Right cardiac atrium (tissue), 5 donors: ENCODE measurements at regions not wholly inside any gene's neighbourhood (a gene's known extent, or its start where the extent isn't known, plus 50 kb on each side); places are given as distances from the start of the nearest gene placed in this dataset.

Source experiments
- ATAC-seq, 2 donors: fragments of 200-7000 bp; cut with Tn5 transposase; one replicate each; pipeline versions ENCODE4 v1.8.0 to v1.9.1; 2020; ENCODE audit warnings: moderate library complexity in 2 of 2, mild to moderate bottlenecking in 1 of 2
- DNase-seq, 3 donors: peaks; one replicate each; pipeline ENCODE4 v3.0.0-alpha.2; 2020
- H3K27ac ChIP-seq: one replicate; pipeline ENCODE4 v1.5.1; 2013; ENCODE audit warnings: mild to moderate bottlenecking, low read length, control low read depth, moderate library complexity
- H3K27me3 ChIP-seq: one replicate; pipeline ENCODE4 v1.6.1; 2013; ENCODE audit not compliant: control insufficient read depth, insufficient read depth
- H3K4me1 ChIP-seq: one replicate; pipeline ENCODE4 v1.6.1; 2013; ENCODE audit warnings: low read length; ENCODE audit not compliant: control insufficient read depth, insufficient read depth
- H3K4me3 ChIP-seq: one replicate; pipeline ENCODE4 v1.5.1; 2013; ENCODE audit warnings: low read length, control low read depth
- H3K9me3 ChIP-seq: one replicate; pipeline ENCODE4 v1.6.1; 2013; ENCODE audit warnings: low read length; ENCODE audit not compliant: control insufficient read depth
- WGBS: extraction: QIAGEN DNeasy Blood & Tissue Kit; methylation state at CpG from one replicate; pipeline ENCODE4 v1.1.7; 2013; 5-methylcytosine and 5-hydroxymethylcytosine counted together
- intact Hi-C, 4 donors: fragments of 100-400 bp; cut with DNase I; formaldehyde crosslinking; loops; one replicate each; pipeline versions ENCODE4 v1.11.0 to v1.14.0; 2022 to 2023
- donor health status: healthy with polysubstance abuse.
- donor health status: DM: no; HTN: yes; CAD: no.
- donor health status: DM: no; HTN: no; CAD: no.
- donor health status: DM: no; HTN: yes; CAD: no; lungs with severe emphysema.
- donor health status: DM: yes; HTN: yes; CAD: no.

GRCh38 chr4:136599890-136600289 is 932.4 kb downstream of the PCDH18 start:
- no peak overlapping the region for H3K27ac ChIP-seq
- H3K4me3 ChIP-seq = no peak overlapping the region
- no peaks in the 10 kb centered on the region for H3K9me3 ChIP-seq
- 75% methylated on average over 3 of the region's 3 CpGs for WGBS
- no peak for ATAC-seq
- intact Hi-C loops = no loop called here
- H3K4me1 ChIP-seq = no peaks in the 10 kb centered on the region
- H3K27me3 ChIP-seq = no peaks in the 10 kb centered on the region
- DNase-seq = no peak

- WGBS = 74% methylated on average over 1 of the region's 1 CpG
- no peak for ATAC-seq
- Histone ChIP-seq H3K27ac (no peak overlapping the region), H3K4me3 (no peak overlapping the region), H3K4me1 (no peaks in the 10 kb centered on the region), H3K9me3 (no peaks in the 10 kb centered on the region), H3K27me3 (no peaks in the 10 kb centered on the region)
- intact Hi-C loops = no loop called here
- no peak for DNase-seq
Measured at GRCh38 chr4:136590440-136590839, 941.9 kb downstream of the PCDH18 start.

DNA sequence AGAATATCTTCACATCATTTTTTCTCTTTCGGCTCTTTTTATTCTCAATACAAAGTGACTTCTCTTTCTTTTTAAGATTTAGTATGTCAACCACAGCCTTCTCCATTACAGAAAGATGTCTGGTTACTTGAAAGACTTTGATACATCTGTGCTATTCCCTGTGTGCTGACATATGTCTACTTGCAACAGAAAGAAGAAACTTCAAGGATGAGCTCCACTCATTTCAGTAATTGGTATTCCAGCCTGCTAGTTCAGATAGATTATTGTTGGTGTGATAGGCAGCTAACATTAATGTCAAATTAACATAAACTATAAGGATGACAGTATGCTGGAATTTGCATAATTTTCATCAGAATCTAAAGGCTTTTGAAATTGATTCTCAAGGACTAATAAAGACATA is 948.7 kb downstream of the PCDH18 start:
- H3K27me3 ChIP-seq = no peaks in the 10 kb centered on the region
- H3K27ac ChIP-seq = no peak overlapping the region
- intact Hi-C loops = no loop called here
- no peaks in the 10 kb centered on the region for H3K9me3 ChIP-seq
- 87% methylated on average over 1 of the region's 1 CpG for WGBS
- no peak overlapping the region for H3K4me3 ChIP-seq
- DNase-seq (no peak), ATAC-seq (no peak)
- H3K4me1 ChIP-seq = no peaks in the 10 kb centered on the region

- H3K27ac ChIP-seq = no peak overlapping the region
- H3K27me3 ChIP-seq = no peaks in the 10 kb centered on the region
- ATAC-seq (no peak), DNase-seq (no peak)
- H3K4me3 ChIP-seq = no peak overlapping the region
- H3K4me1 ChIP-seq = no peaks in the 10 kb centered on the region
- H3K9me3 ChIP-seq = no peaks in the 10 kb centered on the region
- intact Hi-C loops = no loop called here
Measured at GRCh38 chr4:136581119-136581518, 951.2 kb downstream of the PCDH18 start.

DNA sequence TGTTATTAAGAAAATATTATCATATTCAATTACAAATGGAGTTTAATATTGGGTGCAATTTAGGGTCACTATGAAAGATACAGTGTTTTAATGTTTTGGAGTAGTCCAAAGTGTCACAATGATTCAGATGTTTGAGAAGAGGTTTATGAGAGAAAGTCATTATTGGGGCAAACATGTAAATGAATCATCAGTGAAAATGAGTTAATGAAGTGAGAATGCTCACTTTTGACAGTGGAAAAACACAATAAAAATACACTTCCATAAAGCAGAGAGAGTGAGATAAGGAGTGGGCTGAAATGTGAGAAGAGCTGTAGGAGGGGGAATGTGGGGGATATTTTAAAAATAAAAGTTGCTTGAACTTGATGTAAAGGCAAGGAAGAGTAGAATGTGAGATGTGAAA is 957.1 kb downstream of the PCDH18 start:
- Histone ChIP-seq H3K9me3 (no peaks in the 10 kb centered on the region), H3K4me1 (no peaks in the 10 kb centered on the region), H3K27me3 (no peaks in the 10 kb centered on the region), H3K27ac (no peak overlapping the region), H3K4me3 (no peak overlapping the region)
- intact Hi-C loops = no loop called here
- ATAC-seq = no peak
- no peak for DNase-seq

- 49% methylated on average over 4 of the region's 4 CpGs for WGBS
- H3K27ac ChIP-seq = no peak overlapping the region
- intact Hi-C loops = no loop called here
- no peaks in the 10 kb centered on the region for H3K9me3 ChIP-seq
- ATAC-seq (no peak), DNase-seq (no peak)
- no peaks in the 10 kb centered on the region for H3K4me1 ChIP-seq
- no peaks in the 10 kb centered on the region for H3K27me3 ChIP-seq
- H3K4me3 ChIP-seq = no peak overlapping the region
Measured at GRCh38 chr4:136573460-136573859, 958.8 kb downstream of the PCDH18 start.

DNA sequence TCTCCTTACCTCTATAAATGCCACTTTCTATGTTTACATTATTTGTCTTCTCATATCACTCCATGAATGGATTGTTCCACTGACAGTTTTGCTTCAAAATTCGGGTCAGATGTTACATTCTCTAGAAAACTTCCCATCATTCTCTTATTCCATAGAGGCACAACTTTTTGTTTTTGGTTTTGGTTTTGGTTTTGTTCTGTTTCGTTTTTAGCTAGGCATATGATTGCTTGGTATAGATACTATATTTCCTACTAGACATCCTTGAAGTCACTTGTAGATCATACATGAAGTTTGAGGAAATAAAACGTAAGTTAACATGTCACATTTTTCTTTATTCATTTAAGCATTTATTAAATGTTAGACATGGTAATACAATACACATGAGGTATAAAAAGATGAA is 961.0 kb downstream of the PCDH18 start:
- intact Hi-C loops = no loop called here
- Histone ChIP-seq H3K4me3 (no peak overlapping the region), H3K27ac (no peak overlapping the region), H3K27me3 (no peaks in the 10 kb centered on the region), H3K9me3 (no peaks in the 10 kb centered on the region), H3K4me1 (no peaks in the 10 kb centered on the region)
- ATAC-seq (no peak), DNase-seq (no peak)
- WGBS = 59% methylated on average over 3 of the region's 3 CpGs

DNA sequence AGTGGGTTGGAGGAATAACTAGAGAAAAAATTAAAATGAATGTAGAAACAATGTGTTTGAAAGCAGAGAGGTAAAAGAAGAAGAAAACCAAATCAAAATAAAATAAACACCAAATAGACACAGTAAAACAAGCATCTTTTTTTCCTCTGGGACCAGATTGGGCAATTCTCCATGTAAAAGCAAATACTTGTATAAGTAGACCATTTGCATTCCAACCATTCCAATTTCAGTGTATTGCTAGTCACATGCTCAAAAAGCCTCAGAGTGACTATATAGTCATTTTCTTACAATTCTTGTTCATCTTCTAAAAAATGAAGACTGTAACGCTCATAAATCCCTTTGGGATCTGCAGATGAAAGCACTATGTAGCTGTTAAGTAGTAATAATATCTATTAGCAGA is 969.5 kb downstream of the PCDH18 start:
- no peak for ATAC-seq
- intact Hi-C loops = no loop called here
- Histone ChIP-seq H3K4me1 (no peaks in the 10 kb centered on the region), H3K9me3 (no peaks in the 10 kb centered on the region), H3K27me3 (no peaks in the 10 kb centered on the region), H3K4me3 (no peak overlapping the region), H3K27ac (no peak overlapping the region)
- no peak for DNase-seq
- WGBS = 54% methylated on average over 1 of the region's 1 CpG

DNA sequence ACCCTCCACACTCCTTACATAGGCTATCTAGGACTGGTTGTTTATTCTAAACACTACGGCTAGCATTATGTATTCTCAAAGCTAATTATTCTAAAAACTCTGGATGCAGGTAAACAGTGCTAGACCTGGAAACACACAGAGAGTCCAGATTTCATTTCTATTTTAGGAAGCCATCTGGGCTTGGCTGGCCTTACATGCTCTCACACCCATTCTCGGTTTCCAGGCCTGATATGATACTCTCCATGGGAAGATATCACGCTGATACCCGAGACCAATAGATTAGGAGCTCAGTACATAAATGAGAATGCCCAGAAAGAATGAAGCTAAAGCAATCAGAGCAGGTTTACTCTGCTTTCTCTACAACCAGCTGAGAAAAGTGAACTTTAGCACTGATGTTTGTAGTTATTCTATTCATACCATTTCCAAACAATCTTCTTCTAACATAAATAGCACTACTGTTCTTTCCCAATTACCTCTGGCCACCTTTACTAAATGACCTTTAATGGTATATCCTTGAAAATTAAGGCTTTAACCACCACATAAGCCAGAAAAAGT is 973.3 kb downstream of the PCDH18 start:
- no peak for ATAC-seq
- no peaks in the 10 kb centered on the region for H3K27me3 ChIP-seq
- WGBS = 47% methylated on average over 4 of the region's 4 CpGs
- no peak overlapping the region for H3K27ac ChIP-seq
- H3K4me1 ChIP-seq = no peaks in the 10 kb centered on the region
- DNase-seq = no peak
- intact Hi-C loops = no loop called here
- no peaks in the 10 kb centered on the region for H3K9me3 ChIP-seq
- no peak overlapping the region for H3K4me3 ChIP-seq

DNA sequence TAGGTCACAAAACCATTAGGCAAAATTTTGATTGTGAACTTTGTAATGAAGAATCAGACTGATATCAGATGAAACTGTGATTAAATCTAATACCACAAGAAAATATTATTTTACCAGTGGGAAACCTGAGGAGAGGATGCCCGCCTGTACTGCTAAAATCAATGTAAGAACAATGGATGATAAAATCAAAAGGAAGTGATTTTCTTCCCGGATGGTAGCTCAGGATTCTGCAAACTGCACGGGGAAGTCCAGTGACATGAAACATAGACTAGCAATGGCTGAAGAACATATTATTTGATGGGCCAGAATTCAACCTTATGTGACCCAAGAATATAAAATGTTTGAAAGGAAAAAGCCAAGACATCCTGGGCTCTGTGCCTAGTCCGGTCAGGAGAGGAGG is 974.9 kb downstream of the PCDH18 start:
- WGBS = 64% methylated on average over 4 of the region's 4 CpGs
- DNase-seq (no peak), ATAC-seq (no peak)
- H3K4me1 ChIP-seq = no peaks in the 10 kb centered on the region
- intact Hi-C loops = no loop called here
- no peaks in the 10 kb centered on the region for H3K9me3 ChIP-seq
- H3K27ac ChIP-seq = no peak overlapping the region
- no peak overlapping the region for H3K4me3 ChIP-seq
- H3K27me3 ChIP-seq = no peaks in the 10 kb centered on the region

GRCh38 chr4:136554033-136554432 is 978.3 kb downstream of the PCDH18 start:
- no peak for ATAC-seq
- H3K27me3 ChIP-seq = no peaks in the 10 kb centered on the region
- intact Hi-C loops = no loop called here
- no peak for DNase-seq
- H3K4me1 ChIP-seq = no peaks in the 10 kb centered on the region
- no peaks in the 10 kb centered on the region for H3K9me3 ChIP-seq
- H3K27ac ChIP-seq = no peak overlapping the region
- H3K4me3 ChIP-seq = no peak overlapping the region

- WGBS = 79% methylated on average over 1 of the region's 1 CpG
- Histone ChIP-seq H3K27ac (no peak overlapping the region), H3K4me3 (no peak overlapping the region), H3K4me1 (no peaks in the 10 kb centered on the region), H3K9me3 (no peaks in the 10 kb centered on the region), H3K27me3 (no peaks in the 10 kb centered on the region)
- DNase-seq (no peak), ATAC-seq (no peak)
- intact Hi-C loops = no loop called here
Measured at GRCh38 chr4:136551753-136552152, 980.5 kb downstream of the PCDH18 start.
